GM18520 (cell line): ENCODE measurements at regions not wholly inside any gene's neighbourhood (a gene's known extent, or its start where the extent isn't known, plus 50 kb on each side); places are given as distances from the start of the nearest gene placed in this dataset.

ENCODE experiments used
- ATAC-seq: cut with Tn5 transposase; IDR thresholded peaks from one replicate; pipeline ENCODE4 v1.9.1; 2021; ENCODE audit not compliant: unreplicated experiment

- no peak for ATAC-seq
Observed at GRCh38 chr18:24782566-24782965, 322.1 kb downstream of the HRH4 start.

GRCh38 chr18:24785019-24785418 is 324.6 kb downstream of the HRH4 start:
- ATAC-seq = no peak

GRCh38 chr18:24786027-24786426 is 325.6 kb downstream of the HRH4 start:
- no peak for ATAC-seq

- no peak for ATAC-seq
Observed at GRCh38 chr18:24790347-24790746, 329.9 kb downstream of the HRH4 start.

- no peak for ATAC-seq
Observed at GRCh38 chr18:24791751-24792545, 331.5 kb downstream of the HRH4 start.

GRCh38 chr18:24793742-24794141 is 333.3 kb downstream of the HRH4 start:
- no peak for ATAC-seq

GRCh38 chr18:24795129-24795528 is 334.7 kb downstream of the HRH4 start:
- no peak for ATAC-seq

- no peak for ATAC-seq
Observed at GRCh38 chr18:24797981-24798380, 337.5 kb downstream of the HRH4 start.

GRCh38 chr18:24799176-24799575 is 338.7 kb downstream of the HRH4 start:
- ATAC-seq = no peak

- ATAC-seq = no peak
Observed at GRCh38 chr18:24799720-24800119, 339.3 kb downstream of the HRH4 start.

GRCh38 chr18:24801001-24801400 is 340.6 kb downstream of the HRH4 start:
- no peak for ATAC-seq

GRCh38 chr18:24802456-24802855 is 342.0 kb downstream of the HRH4 start:
- no peak for ATAC-seq

GRCh38 chr18:24805156-24805555 is 344.7 kb downstream of the HRH4 start:
- no peak for ATAC-seq

- no peak for ATAC-seq
Observed at GRCh38 chr18:24809173-24809950, 348.9 kb downstream of the HRH4 start.

GRCh38 chr18:24810561-24811305 is 350.3 kb downstream of the HRH4 start:
- ATAC-seq = no peak

GRCh38 chr18:24811950-24812681 is 351.7 kb downstream of the HRH4 start:
- ATAC-seq = no peak

- no peak for ATAC-seq
Observed at GRCh38 chr18:24814521-24814920, 354.1 kb downstream of the HRH4 start.

GRCh38 chr18:24817150-24817549 is 356.7 kb downstream of the HRH4 start:
- no peak for ATAC-seq

GRCh38 chr18:24817587-24818371 is 357.3 kb downstream of the HRH4 start:
- no peak for ATAC-seq

GRCh38 chr18:24818441-24818840 is 358.0 kb downstream of the HRH4 start:
- no peak for ATAC-seq
